ENCODE measurements at regions not wholly inside any gene's neighbourhood (a gene's known extent, or its start where the extent isn't known, plus 50 kb on each side); places are given as distances from the start of the nearest gene placed in this dataset.
"Not testable (repeated sequence)": the region's sequence is repeated elsewhere in the genome, so short reads cannot be mapped to it uniquely, and the experiment has no call there.

- Histone ChIP-seq H3K36me3 (ENCODE audit: control insufficient read depth in 2 of 3, insufficient read depth in 3 of 3, low read length in 3 of 3) (no peaks in the 10 kb centered on the region), H3K4me1 (ENCODE audit: control insufficient read depth in 2 of 2, insufficient read depth in 2 of 2, low read length in 2 of 2) (no peaks in the 10 kb centered on the region), H3K27ac (ENCODE audit: low read depth, low read length) (no peak overlapping the region), H3K27me3 (ENCODE audit: control insufficient read depth in 2 of 2, insufficient read depth in 2 of 2, low read length in 2 of 2) (no peaks in the 10 kb centered on the region), H3K4me3 (ENCODE audit: low read length) (no peak overlapping the region), H3K9me3 (ENCODE audit: control insufficient read depth in 2 of 3, low read length in 3 of 3) (no peaks in the 10 kb centered on the region)
- Mint-ChIP-seq H3K4me1 (no peaks in the 10 kb centered on the region), H3K36me3 (no peaks in the 10 kb centered on the region), H3K27me3 (no peaks in the 10 kb centered on the region), H3K9me3 (peaks cover 0 to 11% (median 4%) of the 10 kb centered on the region in 11 donors), H3K27ac (no peak overlapping the region), H3K4me3 (no peak overlapping the region)
- intact Hi-C loops (cut with micrococcal nuclease), result no loop called here
- CTCF ChIA-PET, result no interaction called here
- POLR2A ChIA-PET, result no interaction called here
- ATAC-seq (no peak), DNase-seq (no peak)
These were observed 315.9 kb downstream of the ZIC4 start for GRCh38 chr3:147090461-147090860.

GRCh38 chr3:147089286-147089685, 317.1 kb downstream of the ZIC4 start:
- intact Hi-C loops (cut with micrococcal nuclease), result no loop called here
- ATAC-seq, result no peak
- CTCF ChIA-PET, result no interaction called here
- H3K36me3 Mint-ChIP-seq, result no peaks in the 10 kb centered on the region
- Histone ChIP-seq H3K9me3 (ENCODE audit: control insufficient read depth in 2 of 3, low read length in 3 of 3) (no peaks in the 10 kb centered on the region), H3K4me3 (ENCODE audit: low read length) (no peak overlapping the region), H3K36me3 (ENCODE audit: control insufficient read depth in 2 of 3, insufficient read depth in 3 of 3, low read length in 3 of 3) (no peaks in the 10 kb centered on the region), H3K4me1 (ENCODE audit: control insufficient read depth in 2 of 2, insufficient read depth in 2 of 2, low read length in 2 of 2) (no peaks in the 10 kb centered on the region), H3K27ac (ENCODE audit: low read depth, low read length) (no peak overlapping the region), H3K27me3 (ENCODE audit: control insufficient read depth in 2 of 2, insufficient read depth in 2 of 2, low read length in 2 of 2) (no peaks in the 10 kb centered on the region)
- no peaks in the 10 kb centered on the region for H3K4me1 Mint-ChIP-seq
- DNase-seq, result no peak
- H3K27me3 Mint-ChIP-seq, result no peaks in the 10 kb centered on the region
- H3K4me3 Mint-ChIP-seq, result no peak overlapping the region
- POLR2A ChIA-PET, result no interaction called here
- H3K27ac Mint-ChIP-seq, result no peak overlapping the region
- peaks cover 0 to 6% (median under 1%) of the 10 kb centered on the region in 11 donors for H3K9me3 Mint-ChIP-seq

- CTCF ChIA-PET; ATAC-seq; H3K27ac ChIP-seq (ENCODE audit: low read depth, low read length); H3K9me3 ChIP-seq (ENCODE audit: control insufficient read depth in 2 of 3, low read length in 3 of 3); H3K4me1 ChIP-seq (ENCODE audit: control insufficient read depth in 2 of 2, insufficient read depth in 2 of 2, low read length in 2 of 2); H3K4me3 ChIP-seq (ENCODE audit: low read length); H3K4me1 Mint-ChIP-seq; H3K36me3 Mint-ChIP-seq; H3K27me3 Mint-ChIP-seq; POLR2A ChIA-PET; H3K27ac Mint-ChIP-seq; intact Hi-C loops (cut with micrococcal nuclease); H3K27me3 ChIP-seq (ENCODE audit: control insufficient read depth in 2 of 2, insufficient read depth in 2 of 2, low read length in 2 of 2); DNase-seq; H3K36me3 ChIP-seq (ENCODE audit: control insufficient read depth in 2 of 3, insufficient read depth in 3 of 3, low read length in 3 of 3); H3K4me3 Mint-ChIP-seq: not testable (repeated sequence)
- H3K9me3 Mint-ChIP-seq, result peaks cover 2 to 32% (median 9%) of the 10 kb centered on the region in 11 donors
These were observed 346.8 kb downstream of the ZIC4 start for GRCh38 chr3:147059500-147059899.

- Histone ChIP-seq H3K4me3 (ENCODE audit: low read length) (no peak overlapping the region), H3K36me3 (ENCODE audit: control insufficient read depth in 2 of 3, insufficient read depth in 3 of 3, low read length in 3 of 3) (no peaks in the 10 kb centered on the region), H3K4me1 (ENCODE audit: control insufficient read depth in 2 of 2, insufficient read depth in 2 of 2, low read length in 2 of 2) (no peaks in the 10 kb centered on the region), H3K9me3 (ENCODE audit: control insufficient read depth in 2 of 3, low read length in 3 of 3) (no peaks in the 10 kb centered on the region), H3K27ac (ENCODE audit: low read depth, low read length) (no peak overlapping the region), H3K27me3 (ENCODE audit: control insufficient read depth in 2 of 2, insufficient read depth in 2 of 2, low read length in 2 of 2) (no peaks in the 10 kb centered on the region)
- intact Hi-C loops (cut with micrococcal nuclease), result no loop called here
- Mint-ChIP-seq H3K4me1 (no peaks in the 10 kb centered on the region), H3K9me3 (peaks cover 2 to 49% (median 12%) of the 10 kb centered on the region in 11 donors), H3K4me3 (no peak overlapping the region), H3K27me3 (no peaks in the 10 kb centered on the region), H3K36me3 (peaks cover 0 to 4% (median 0%) of the 10 kb centered on the region in 5 donors), H3K27ac (no peak overlapping the region)
- CTCF ChIA-PET, result no interaction called here
- POLR2A ChIA-PET, result no interaction called here
- no peak for ATAC-seq
- no peak for DNase-seq
These were observed 356.5 kb downstream of the ZIC4 start for GRCh38 chr3:147049821-147050220.

- H3K36me3 ChIP-seq (ENCODE audit: control insufficient read depth in 2 of 3, insufficient read depth in 3 of 3, low read length in 3 of 3), result no peaks in the 10 kb centered on the region
These were observed 357.0 kb downstream of the ZIC4 start for GRCh38 chr3:147049305-147049704.

GRCh38 chr3:147046916-147047315, 359.4 kb downstream of the ZIC4 start:
- ChIA-PET POLR2A (no interaction called here), CTCF (no interaction called here)
- H3K9me3 ChIP-seq (ENCODE audit: control insufficient read depth in 2 of 3, low read length in 3 of 3), result no peaks in the 10 kb centered on the region

More at GRCh38 chr3:147049305-147049704, 357.0 kb downstream of the ZIC4 start:
- H3K4me1 Mint-ChIP-seq, result no peaks in the 10 kb centered on the region
- peaks cover 2 to 47% (median 9%) of the 10 kb centered on the region in 11 donors for H3K9me3 Mint-ChIP-seq
- ChIA-PET CTCF (no interaction called here), POLR2A (no interaction called here)
- no peaks in the 10 kb centered on the region for H3K27me3 ChIP-seq (ENCODE audit: control insufficient read depth in 2 of 2, insufficient read depth in 2 of 2, low read length in 2 of 2)
- no peak overlapping the region for H3K27ac Mint-ChIP-seq
- H3K4me3 ChIP-seq (ENCODE audit: low read length), result no peak overlapping the region
- DNase-seq (no peak), ATAC-seq (no peak)
- H3K27me3 Mint-ChIP-seq, result no peaks in the 10 kb centered on the region
- no peak overlapping the region for H3K4me3 Mint-ChIP-seq
- intact Hi-C loops (cut with micrococcal nuclease), result no loop called here
- peaks cover 0 to 4% (median 0%) of the 10 kb centered on the region in 5 donors for H3K36me3 Mint-ChIP-seq
- H3K9me3 ChIP-seq (ENCODE audit: control insufficient read depth in 2 of 3, low read length in 3 of 3), result no peaks in the 10 kb centered on the region
- no peak overlapping the region for H3K27ac ChIP-seq (ENCODE audit: low read depth, low read length)
- no peaks in the 10 kb centered on the region for H3K4me1 ChIP-seq (ENCODE audit: control insufficient read depth in 2 of 2, insufficient read depth in 2 of 2, low read length in 2 of 2)

GRCh38 chr3:147038481-147038880, 367.9 kb downstream of the ZIC4 start:
- ChIA-PET CTCF (no interaction called here), POLR2A (no interaction called here)
- Histone ChIP-seq H3K27ac (ENCODE audit: low read depth, low read length) (no peak overlapping the region), H3K9me3 (ENCODE audit: control insufficient read depth in 2 of 3, low read length in 3 of 3) (no peaks in the 10 kb centered on the region), H3K36me3 (ENCODE audit: control insufficient read depth in 2 of 3, insufficient read depth in 3 of 3, low read length in 3 of 3) (no peaks in the 10 kb centered on the region), H3K4me3 (ENCODE audit: low read length) (no peak overlapping the region), H3K27me3 (ENCODE audit: control insufficient read depth in 2 of 2, insufficient read depth in 2 of 2, low read length in 2 of 2) (no peaks in the 10 kb centered on the region), H3K4me1 (ENCODE audit: control insufficient read depth in 2 of 2, insufficient read depth in 2 of 2, low read length in 2 of 2) (no peaks in the 10 kb centered on the region)
- ATAC-seq (no peak), DNase-seq (no peak)
- H3K27ac Mint-ChIP-seq, result no peak overlapping the region
- no peak overlapping the region for H3K4me3 Mint-ChIP-seq
- intact Hi-C loops (cut with micrococcal nuclease), result no loop called here
- H3K4me1 Mint-ChIP-seq, result no peaks in the 10 kb centered on the region
- no peaks in the 10 kb centered on the region for H3K36me3 Mint-ChIP-seq
- peaks cover 3 to 26% (median 8%) of the 10 kb centered on the region in 11 donors for H3K9me3 Mint-ChIP-seq
- no peaks in the 10 kb centered on the region for H3K27me3 Mint-ChIP-seq

More at GRCh38 chr3:147046916-147047315, 359.4 kb downstream of the ZIC4 start:
- no peak overlapping the region for H3K4me3 Mint-ChIP-seq
- ATAC-seq (no peak), DNase-seq (no peak)
- H3K4me3 ChIP-seq (ENCODE audit: low read length), result no peak overlapping the region
- no peak overlapping the region for H3K27ac Mint-ChIP-seq
- no peaks in the 10 kb centered on the region for H3K4me1 ChIP-seq (ENCODE audit: control insufficient read depth in 2 of 2, insufficient read depth in 2 of 2, low read length in 2 of 2)
- no peak overlapping the region for H3K27ac ChIP-seq (ENCODE audit: low read depth, low read length)
- peaks cover 0 to 31% (median 7%) of the 10 kb centered on the region in 11 donors for H3K9me3 Mint-ChIP-seq
- no peaks in the 10 kb centered on the region for H3K4me1 Mint-ChIP-seq
- intact Hi-C loops (cut with micrococcal nuclease), result no loop called here
- H3K27me3 Mint-ChIP-seq, result no peaks in the 10 kb centered on the region
- H3K27me3 ChIP-seq (ENCODE audit: control insufficient read depth in 2 of 2, insufficient read depth in 2 of 2, low read length in 2 of 2), result no peaks in the 10 kb centered on the region
- H3K36me3 ChIP-seq (ENCODE audit: control insufficient read depth in 2 of 3, insufficient read depth in 3 of 3, low read length in 3 of 3), result no peaks in the 10 kb centered on the region
- H3K36me3 Mint-ChIP-seq, result peaks cover 0 to 4% (median 0%) of the 10 kb centered on the region in 5 donors
